Pancreas (tissue), 10 donors: ENCODE measurements at regions not wholly inside any gene's neighbourhood (a gene's known extent, or its start where the extent isn't known, plus 50 kb on each side); places are given as distances from the start of the nearest gene placed in this dataset.
"Not testable (repeated sequence)": the region's sequence is repeated elsewhere in the genome, so short reads cannot be mapped to it uniquely, and the experiment has no call there.

Source experiments
- ATAC-seq, 4 donors: fragments of 200-7000 bp; cut with Tn5 transposase; one replicate each; pipeline versions ENCODE4 v1.8.0 to v1.9.1; 2020; ENCODE audit warnings: mild to moderate bottlenecking in 4 of 4, moderate library complexity in 4 of 4
- DNase-seq, 6 donors: peaks; one replicate each; pipeline ENCODE4 v3.0.0-alpha.2; 2020
- FAIRE-seq: peaks from 2 replicates; lab custom pipeline; 2012; peaks lifted over from hg19 to GRCh38; lab: Jason Lieb, UNC
- H3K27ac ChIP-seq, 4 donors: fragments of 200-600 bp; sonication (generic); 1 replicate in 3 of 4; 2 replicates in 1 of 4; pipeline versions ENCODE4 v1.5.0 to v1.8.0; 2020
- H3K27me3 ChIP-seq, 4 donors: fragments of 200-600 bp; one replicate each; pipeline ENCODE4 v1.8.0; 2021
- H3K36me3 ChIP-seq, 3 donors: fragments of 200-600 bp; sonication (generic) in 1 of 3; one replicate each; pipeline versions ENCODE4 v1.5.0 to v1.8.0; 2020 to 2021
- H3K4me1 ChIP-seq, 3 donors: fragments of 200-600 bp; one replicate each; pipeline ENCODE4 v1.8.0; 2021
- H3K4me3 ChIP-seq, 4 donors: fragments of 200-600 bp; sonication (generic) in 2 of 4; one replicate each; pipeline versions ENCODE4 v1.5.0 to v1.8.0; 2020 to 2021
- H3K9me3 ChIP-seq, 4 donors: fragments of 200-600 bp; one replicate each; pipeline ENCODE4 v1.8.0; 2021
- WGBS, 2 donors: extraction: QIAGEN DNeasy Blood & Tissue Kit; methylation state at CpG; one replicate each; pipeline ENCODE4 v1.1.7; 2013; 5-methylcytosine and 5-hydroxymethylcytosine counted together
- intact Hi-C, 3 donors: fragments of 100-400 bp; cut with DNase I; formaldehyde crosslinking; loops; one replicate each; pipeline versions ENCODE4 v1.11.1 to v1.14.2; 2022
- microRNA-seq, 2 donors: library from miRNA; unstranded; fragments of <30 nt; microRNA quantifications; one replicate each; pipeline versions ENCODE4 to v1.1.0, GENCODE V29; 2019 to 2020
- TF ChIP-seq, protein P1 (sequence below), 4 donors: fragments of 200-600 bp; sonication (generic) in 3 of 4; IDR thresholded peaks; one replicate each; pipeline versions ENCODE4 v1.5.0 to v1.8.0; 2021; ENCODE audit warnings: antibody characterized with exemption in 4 of 4
- donor health status: healthy with polysubstance abuse.
- donor health status: DM: no; HTN: no; CAD: no; lungs with moderate emphysema.
- donor health status: DM: no; HTN: no; CAD: no.
- donor health status: control.
- donor health status: control.
- donor health status: Bipolar disorder and iron deficiency.
- donor health status: DM: yes; HTN: yes; CAD: no.
- donor health status: DM: no; HTN: no; CAD: no.
- donor health status: DM: no; HTN: no; CAD: no.
- donor health status: DM: yes; HTN: yes; CAD: no.

DNA sequence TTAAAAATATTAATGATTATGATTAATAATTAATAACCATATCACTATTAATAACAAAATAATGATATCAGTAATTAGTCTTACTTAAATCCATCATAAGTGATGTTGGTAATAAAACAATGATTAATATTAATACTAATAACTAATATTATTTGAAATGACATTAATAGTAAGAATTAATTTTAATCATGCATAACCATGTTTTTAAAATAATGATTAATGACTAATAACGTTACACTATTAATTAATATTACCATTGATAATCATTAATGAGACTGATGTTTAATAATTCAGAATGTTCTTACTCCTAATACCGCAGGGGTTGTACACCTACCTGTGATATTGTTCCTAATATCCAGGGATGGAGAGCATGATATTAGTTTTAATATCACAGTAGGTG is 53.4 kb upstream of the FRG2C start:
- peaks cover 0 to 9% (median 3%) of the 10 kb centered on the region in 4 donors for H3K27me3 ChIP-seq
- intact Hi-C loops = no loop called here
- H3K9me3 ChIP-seq = no peaks in the 10 kb centered on the region
- TF ChIP-seq, protein P1, sequence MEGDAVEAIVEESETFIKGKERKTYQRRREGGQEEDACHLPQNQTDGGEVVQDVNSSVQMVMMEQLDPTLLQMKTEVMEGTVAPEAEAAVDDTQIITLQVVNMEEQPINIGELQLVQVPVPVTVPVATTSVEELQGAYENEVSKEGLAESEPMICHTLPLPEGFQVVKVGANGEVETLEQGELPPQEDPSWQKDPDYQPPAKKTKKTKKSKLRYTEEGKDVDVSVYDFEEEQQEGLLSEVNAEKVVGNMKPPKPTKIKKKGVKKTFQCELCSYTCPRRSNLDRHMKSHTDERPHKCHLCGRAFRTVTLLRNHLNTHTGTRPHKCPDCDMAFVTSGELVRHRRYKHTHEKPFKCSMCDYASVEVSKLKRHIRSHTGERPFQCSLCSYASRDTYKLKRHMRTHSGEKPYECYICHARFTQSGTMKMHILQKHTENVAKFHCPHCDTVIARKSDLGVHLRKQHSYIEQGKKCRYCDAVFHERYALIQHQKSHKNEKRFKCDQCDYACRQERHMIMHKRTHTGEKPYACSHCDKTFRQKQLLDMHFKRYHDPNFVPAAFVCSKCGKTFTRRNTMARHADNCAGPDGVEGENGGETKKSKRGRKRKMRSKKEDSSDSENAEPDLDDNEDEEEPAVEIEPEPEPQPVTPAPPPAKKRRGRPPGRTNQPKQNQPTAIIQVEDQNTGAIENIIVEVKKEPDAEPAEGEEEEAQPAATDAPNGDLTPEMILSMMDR (IDR thresholded peaks at IDR 0.05) = no peak
- no peak for ATAC-seq
- H3K36me3 ChIP-seq = no peaks in the 10 kb centered on the region
- WGBS, 2 donors = 60 to 70% methylated on average over 2 of the region's 2 CpGs
- H3K4me1 ChIP-seq = no peaks in the 10 kb centered on the region
- FAIRE-seq = peak; percentile 97
- no peak overlapping the region for H3K4me3 ChIP-seq
- H3K27ac ChIP-seq = no peak overlapping the region
- no peak for DNase-seq

DNA sequence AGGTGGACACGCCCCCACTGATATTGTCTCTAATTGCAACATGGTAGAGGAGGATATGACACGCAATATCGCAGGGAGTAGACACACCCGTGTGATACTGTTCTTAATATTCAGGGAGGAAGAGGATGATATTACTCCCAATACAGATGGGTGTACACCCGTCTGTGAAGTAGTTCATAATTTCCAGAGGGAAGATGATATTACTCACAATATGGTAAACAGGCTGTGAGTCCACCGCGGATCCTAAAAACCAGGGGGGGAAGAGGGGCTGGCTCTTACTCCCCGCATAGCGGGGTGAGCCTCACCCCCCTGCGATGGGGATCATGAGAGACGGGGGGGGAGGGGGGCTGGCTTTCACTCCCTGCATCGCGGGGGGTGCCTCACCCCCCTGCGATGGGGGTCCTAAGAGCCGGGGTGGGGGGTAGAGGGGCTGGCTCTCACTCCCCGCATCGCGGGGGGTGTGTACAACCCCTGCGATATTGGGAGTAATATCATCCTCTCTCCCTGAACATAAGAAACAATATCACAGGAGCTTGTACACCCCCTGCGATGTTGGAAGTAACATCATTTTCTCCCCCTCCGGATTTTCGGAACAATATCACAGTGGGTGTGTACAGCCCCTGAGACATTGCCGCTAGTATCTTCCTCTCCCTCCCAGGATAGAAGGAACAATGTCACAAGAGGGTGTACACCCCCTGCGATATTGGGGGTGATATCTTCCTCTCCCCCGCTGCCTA is 52.2 kb upstream of the FRG2C start:
- WGBS, 2 donors = 43 to 48% methylated on average over 25 of the region's 25 CpGs
- intact Hi-C loops = not testable (repeated sequence)

More for the DNA sequence above, 52.2 kb upstream of the FRG2C start:
- not testable (repeated sequence) for ATAC-seq, H3K27me3 ChIP-seq, H3K4me1 ChIP-seq, FAIRE-seq, H3K27ac ChIP-seq, H3K4me3 ChIP-seq, DNase-seq, H3K36me3 ChIP-seq, H3K9me3 ChIP-seq

Small RNAs in the stretch of these regions (microRNA-seq; reads per million reads assigned to microRNA genes)
- gene MIR4444-2 = 0 reads per million in 2 donors
